GM18867 (cell line): ENCODE measurements at regions not wholly inside any gene's neighbourhood (a gene's known extent, or its start where the extent isn't known, plus 50 kb on each side); places are given as distances from the start of the nearest gene placed in this dataset.

Source experiments
- ATAC-seq: cut with Tn5 transposase; IDR thresholded peaks from one replicate; pipeline ENCODE4 v1.9.1; 2021; ENCODE audit warnings: mild to moderate bottlenecking, moderate library complexity; ENCODE audit not compliant: unreplicated experiment

GRCh38 chr4:81833576-81833975, 361.9 kb upstream of the RASGEF1B start:
- no peak for ATAC-seq

- no peak for ATAC-seq
Measured at GRCh38 chr4:81828991-81829390, 357.3 kb upstream of the RASGEF1B start.

GRCh38 chr4:81827577-81828202, 356.0 kb upstream of the RASGEF1B start:
- ATAC-seq: peak; percentile 91

- no peak for ATAC-seq
Measured at GRCh38 chr4:81826817-81827424, 355.2 kb upstream of the RASGEF1B start.

GRCh38 chr4:81826335-81826734, 354.6 kb upstream of the RASGEF1B start:
- ATAC-seq: no peak

GRCh38 chr4:81818385-81818920, 346.7 kb upstream of the RASGEF1B start:
- ATAC-seq: no peak

GRCh38 chr4:81816031-81816761, 344.5 kb upstream of the RASGEF1B start:
- no peak for ATAC-seq

GRCh38 chr4:81814987-81815541, 343.4 kb upstream of the RASGEF1B start:
- ATAC-seq: no peak

GRCh38 chr4:81811562-81812293, 340.0 kb upstream of the RASGEF1B start:
- ATAC-seq: no peak

- no peak for ATAC-seq
Measured at GRCh38 chr4:81808011-81808672, 336.4 kb upstream of the RASGEF1B start.

GRCh38 chr4:81807386-81807785, 335.7 kb upstream of the RASGEF1B start:
- no peak for ATAC-seq

- no peak for ATAC-seq
Measured at GRCh38 chr4:81806485-81806884, 334.8 kb upstream of the RASGEF1B start.

- no peak for ATAC-seq
Measured at GRCh38 chr4:81804849-81805248, 333.1 kb upstream of the RASGEF1B start.

- no peak for ATAC-seq
Measured at GRCh38 chr4:81802285-81802846, 330.7 kb upstream of the RASGEF1B start.

- no peak for ATAC-seq
Measured at GRCh38 chr4:81799371-81799770, 327.7 kb upstream of the RASGEF1B start.

- peak; percentile 92 for ATAC-seq
Measured at GRCh38 chr4:81796790-81797528, 325.3 kb upstream of the RASGEF1B start.

GRCh38 chr4:81792521-81792920, 320.8 kb upstream of the RASGEF1B start:
- no peak for ATAC-seq

- no peak for ATAC-seq
Measured at GRCh38 chr4:81790477-81790876, 318.8 kb upstream of the RASGEF1B start.

GRCh38 chr4:81789741-81790399, 318.2 kb upstream of the RASGEF1B start:
- ATAC-seq: no peak
